Astrocyte (in vitro differentiated cells and primary cell): ENCODE measurements at regions not wholly inside any gene's neighbourhood (a gene's known extent, or its start where the extent isn't known, plus 50 kb on each side); places are given as distances from the start of the nearest gene placed in this dataset.

Experiments used
- DNase-seq: peaks from one replicate; pipeline ENCODE4 v3.0.0-alpha.2; 2010; ENCODE audit warnings: low read depth
- FAIRE-seq: peaks from 2 replicates; lab custom pipeline; 2011; peaks lifted over from hg19 to GRCh38; lab: Jason Lieb, UNC
- H2AFZ ChIP-seq: 2 replicates; pipeline ENCODE4 v1.6.0; 2012; ENCODE audit warnings: low read depth, low read length, inconsistent platforms
- H3K27ac ChIP-seq: 2 replicates; pipeline ENCODE4 v1.5.1; 2011; ENCODE audit warnings: low read depth, low read length, inconsistent platforms
- H3K27me3 ChIP-seq: 2 replicates; pipeline ENCODE4 v1.6.0; 2011; ENCODE audit warnings: low read length, inconsistent platforms; ENCODE audit not compliant: insufficient read depth
- H3K36me3 ChIP-seq: 2 replicates; pipeline ENCODE4 v1.5.1; 2011; ENCODE audit warnings: low read length, inconsistent platforms; ENCODE audit not compliant: insufficient read depth
- H3K4me1 ChIP-seq: 2 replicates; pipeline ENCODE4 v1.5.1; 2011; ENCODE audit warnings: low read length, inconsistent platforms; ENCODE audit not compliant: insufficient read depth
- H3K4me2 ChIP-seq: 2 replicates; pipeline ENCODE4 v1.6.0; 2012; ENCODE audit warnings: low read length, inconsistent platforms
- H3K4me3 ChIP-seq: 2 replicates; pipeline ENCODE4 v1.5.1; 2011; ENCODE audit warnings: low read depth, mild to moderate bottlenecking, low read length, inconsistent platforms; ENCODE audit not compliant: insufficient read depth
- H3K79me2 ChIP-seq: 2 replicates; pipeline ENCODE4 v1.6.0; 2012; ENCODE audit warnings: mild to moderate bottlenecking, low read length, inconsistent platforms; ENCODE audit not compliant: insufficient read depth
- H3K9ac ChIP-seq: 2 replicates; pipeline ENCODE4 v1.6.0; 2012; ENCODE audit warnings: mild to moderate bottlenecking, low read length, inconsistent platforms
- H3K9me3 ChIP-seq: 2 replicates; pipeline ENCODE4 v1.5.1; 2012; ENCODE audit warnings: low read depth, mild to moderate bottlenecking, low read length, inconsistent platforms; ENCODE audit not compliant: insufficient read depth
- H4K20me1 ChIP-seq: 2 replicates; pipeline ENCODE4 v1.6.0; 2012; ENCODE audit warnings: low read length, inconsistent platforms; ENCODE audit not compliant: insufficient read depth
- H3K27ac Mint-ChIP-seq: one replicate; pipeline ENCODE4 v1.8.0; 2021; ENCODE audit warnings: mild to moderate bottlenecking, mixed read lengths; ENCODE audit not compliant: unreplicated experiment
- H3K27me3 Mint-ChIP-seq: one replicate; pipeline ENCODE4 v1.8.0; 2021; ENCODE audit warnings: low read depth, mixed read lengths; ENCODE audit not compliant: unreplicated experiment
- H3K36me3 Mint-ChIP-seq: one replicate; pipeline ENCODE4 v1.8.0; 2021; ENCODE audit warnings: low read depth, mixed read lengths; ENCODE audit not compliant: unreplicated experiment
- H3K4me1 Mint-ChIP-seq: one replicate; pipeline ENCODE4 v1.8.0; 2021; ENCODE audit warnings: low read depth, mixed read lengths; ENCODE audit not compliant: unreplicated experiment
- H3K4me3 Mint-ChIP-seq: one replicate; pipeline ENCODE4 v1.8.0; 2021; ENCODE audit warnings: mild to moderate bottlenecking, moderate library complexity, mixed read lengths; ENCODE audit not compliant: unreplicated experiment
- H3K9me3 Mint-ChIP-seq: one replicate; pipeline ENCODE4 v1.8.0; 2021; ENCODE audit warnings: mild to moderate bottlenecking, mixed read lengths; ENCODE audit not compliant: unreplicated experiment
- CTCF ChIP-seq: IDR thresholded peaks from 2 replicates; pipeline ENCODE4 v1.5.1; 2011; ENCODE audit warnings: low read depth, mild to moderate bottlenecking, inconsistent platforms, low read length, moderate library complexity; ENCODE audit not compliant: insufficient read depth
- EZH2 ChIP-seq: IDR thresholded peaks from 2 replicates; pipeline ENCODE4 v1.6.1; 2012; ENCODE audit warnings: mild to moderate bottlenecking, low read length, inconsistent platforms; ENCODE audit not compliant: insufficient read depth

GRCh38 chr15:97140216-97140615 is 809.7 kb downstream of the NR2F2 start:
- Histone ChIP-seq H3K79me2 (no peaks in the 10 kb centered on the region), H3K4me2 (no peak overlapping the region), H3K27me3 (no peaks in the 10 kb centered on the region), H3K9ac (no peak overlapping the region), H3K36me3 (no peaks in the 10 kb centered on the region), H3K9me3 (no peaks in the 10 kb centered on the region), H3K27ac (no peak overlapping the region), H4K20me1 (no peaks in the 10 kb centered on the region), H3K4me3 (no peak overlapping the region), H2AFZ (no peak overlapping the region), H3K4me1 (no peaks in the 10 kb centered on the region)
- H3K27me3 Mint-ChIP-seq, result no peaks in the 10 kb centered on the region
- H3K4me1 Mint-ChIP-seq, result no peaks in the 10 kb centered on the region
- H3K27ac Mint-ChIP-seq, result no peak overlapping the region
- no peak for FAIRE-seq
- H3K4me3 Mint-ChIP-seq, result no peak overlapping the region
- peaks cover 2% of the 10 kb centered on the region for H3K9me3 Mint-ChIP-seq
- DNase-seq, result no peak
- TF ChIP-seq CTCF (no peak), EZH2 (no peak)
- no peaks in the 10 kb centered on the region for H3K36me3 Mint-ChIP-seq

- H3K79me2 ChIP-seq, result no peaks in the 10 kb centered on the region
- no peak overlapping the region for H3K4me3 Mint-ChIP-seq
- H3K27ac Mint-ChIP-seq, result no peak overlapping the region
- H3K4me3 ChIP-seq, result no peak overlapping the region
- no peaks in the 10 kb centered on the region for H3K36me3 ChIP-seq
- no peak for TF ChIP-seq EZH2
- TF ChIP-seq CTCF, result no peak
- H4K20me1 ChIP-seq, result no peaks in the 10 kb centered on the region
- no peaks in the 10 kb centered on the region for H3K27me3 ChIP-seq
- H3K4me1 Mint-ChIP-seq, result no peaks in the 10 kb centered on the region
- H3K36me3 Mint-ChIP-seq, result no peaks in the 10 kb centered on the region
- no peaks in the 10 kb centered on the region for H3K27me3 Mint-ChIP-seq
- H3K4me1 ChIP-seq, result no peaks in the 10 kb centered on the region
- no peak overlapping the region for H2AFZ ChIP-seq
- H3K9me3 ChIP-seq, result no peaks in the 10 kb centered on the region
- FAIRE-seq, result no peak
- no peak overlapping the region for H3K4me2 ChIP-seq
- H3K9ac ChIP-seq, result no peak overlapping the region
- no peak overlapping the region for H3K27ac ChIP-seq
- peaks cover 2% of the 10 kb centered on the region for H3K9me3 Mint-ChIP-seq
- no peak for DNase-seq
Measured at GRCh38 chr15:97141360-97141759, 810.9 kb downstream of the NR2F2 start.

- Histone ChIP-seq H3K36me3 (no peaks in the 10 kb centered on the region), H4K20me1 (no peaks in the 10 kb centered on the region), H3K79me2 (no peaks in the 10 kb centered on the region), H3K4me1 (no peaks in the 10 kb centered on the region), H3K9me3 (no peaks in the 10 kb centered on the region), H3K9ac (no peak overlapping the region), H3K4me2 (no peak overlapping the region), H3K27me3 (no peaks in the 10 kb centered on the region), H3K27ac (no peak overlapping the region), H3K4me3 (no peak overlapping the region), H2AFZ (no peak overlapping the region)
- Mint-ChIP-seq H3K36me3 (no peaks in the 10 kb centered on the region), H3K9me3 (no peaks in the 10 kb centered on the region), H3K27ac (no peak overlapping the region), H3K4me3 (no peak overlapping the region), H3K27me3 (no peaks in the 10 kb centered on the region), H3K4me1 (no peaks in the 10 kb centered on the region)
- no peak for TF ChIP-seq CTCF
- no peak for TF ChIP-seq EZH2
- no peak for DNase-seq
- no peak for FAIRE-seq
Measured at GRCh38 chr15:97141871-97142270, 811.4 kb downstream of the NR2F2 start.
